COLO668 (cell line): ENCODE measurements at regions not wholly inside any gene's neighbourhood (a gene's known extent, or its start where the extent isn't known, plus 50 kb on each side); places are given as distances from the start of the nearest gene placed in this dataset.

ENCODE experiments used
- DNase-seq: peaks from one replicate; lab custom pipeline; 2025; ENCODE audit not compliant: unreplicated experiment; lab: John Stamatoyannopoulos, UW

GRCh38 chr21:36554411-36555157, 74.7 kb upstream of the CLDN14 start:
- DNase-seq: no peak

DNA sequence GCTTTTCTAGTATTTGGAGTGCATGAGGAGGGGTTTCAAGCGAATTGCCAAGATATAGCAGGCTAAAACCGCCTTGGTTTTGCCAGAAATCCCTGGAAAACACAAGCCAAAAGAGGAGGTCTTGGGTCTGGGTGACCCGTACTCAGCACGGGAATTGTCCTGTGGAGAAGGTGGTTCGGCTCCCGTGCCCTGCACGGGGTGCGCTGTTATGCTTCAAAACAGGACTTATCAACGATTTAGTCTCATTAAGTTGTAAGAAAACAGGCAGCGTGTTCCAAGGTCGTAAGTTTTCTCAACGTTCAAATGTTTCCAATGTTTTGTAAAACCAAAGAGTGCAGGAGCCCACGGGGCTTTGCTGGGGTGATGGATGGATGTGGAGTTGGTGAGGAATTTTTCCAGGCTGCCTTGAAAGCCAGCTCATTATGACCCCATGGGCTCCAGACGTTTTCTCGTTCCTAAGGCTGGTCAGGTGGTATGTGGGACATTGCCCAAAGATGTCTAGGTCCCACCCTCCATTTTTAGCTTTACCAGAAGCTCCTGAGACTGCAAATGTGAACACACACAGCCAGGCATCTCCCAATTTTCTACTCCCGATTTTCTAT, 75.4 kb upstream of the CLDN14 start:
- DNase-seq: no peak

- DNase-seq: no peak
Observed at GRCh38 chr21:36557316-36557715, 77.4 kb upstream of the CLDN14 start.

GRCh38 chr21:36560933-36561575, 81.1 kb upstream of the CLDN14 start:
- no peak for DNase-seq

DNA sequence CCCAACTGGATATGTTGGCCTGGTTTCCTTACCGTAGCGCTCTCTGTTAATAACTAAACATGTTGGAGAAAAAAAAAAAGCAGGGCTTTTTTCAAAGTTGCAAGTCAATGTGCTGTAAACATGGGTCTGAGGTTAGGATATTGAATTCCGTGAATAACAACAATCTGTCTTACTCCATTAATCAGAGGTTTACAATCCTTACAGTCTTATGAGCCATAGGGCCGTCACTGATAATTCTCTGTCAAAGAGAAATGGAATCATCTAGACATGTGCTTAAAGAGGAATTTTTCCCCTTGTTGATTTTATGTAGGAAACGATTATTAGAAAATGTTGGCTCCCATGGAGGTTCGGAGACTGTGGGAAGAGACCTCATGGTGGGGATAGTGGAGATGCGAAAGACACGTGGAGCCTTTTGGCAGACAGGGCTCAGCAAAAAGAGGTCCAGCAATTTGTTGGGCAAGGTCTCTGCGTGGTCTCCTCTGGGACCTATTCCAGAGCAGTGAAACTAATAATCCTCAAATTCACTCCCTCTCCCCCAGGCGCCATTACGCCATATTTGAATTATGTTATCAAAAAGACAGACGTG, 83.5 kb upstream of the CLDN14 start:
- DNase-seq: no peak

DNA sequence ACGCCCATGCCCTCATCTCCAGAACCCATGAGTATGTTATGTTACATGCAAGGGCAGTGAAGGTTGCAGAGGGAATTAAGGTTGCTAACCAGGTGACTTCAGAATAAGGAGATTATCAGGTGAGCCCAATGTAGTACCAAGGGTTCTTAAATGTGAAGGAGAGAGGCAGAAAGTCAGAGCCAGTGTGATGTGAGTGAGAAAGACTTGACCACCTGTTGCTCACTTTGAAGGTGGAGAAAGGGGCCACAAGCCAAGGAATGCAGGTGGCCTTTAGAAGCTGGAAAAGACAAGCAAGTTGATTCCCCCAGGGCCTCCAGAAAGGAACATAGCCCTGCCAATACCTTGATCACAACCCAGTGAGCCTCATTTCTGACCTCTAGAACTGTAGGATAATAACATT, 84.7 kb upstream of the CLDN14 start:
- DNase-seq: no peak

GRCh38 chr21:36565540-36565939, 85.6 kb upstream of the CLDN14 start:
- no peak for DNase-seq

DNA sequence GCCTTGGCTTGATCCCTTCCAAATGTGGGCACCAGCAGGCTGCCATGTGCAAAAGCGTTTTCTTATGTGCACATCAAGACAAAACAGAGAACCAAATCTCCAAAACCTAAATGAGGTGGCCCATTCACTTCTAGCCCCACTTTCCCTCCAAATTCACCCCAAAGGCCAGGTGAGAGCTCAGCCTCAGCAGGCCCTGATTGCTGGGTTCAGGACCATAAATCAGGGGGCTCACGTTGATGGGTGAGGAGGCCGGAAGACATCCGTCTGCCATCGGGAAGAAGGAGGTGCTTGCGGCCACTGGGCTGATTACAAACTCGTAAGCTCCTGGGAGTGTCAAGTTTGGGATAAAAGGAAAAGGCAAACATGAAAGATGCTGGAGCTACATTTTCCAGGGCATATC, 86.7 kb upstream of the CLDN14 start:
- DNase-seq: no peak

- no peak for DNase-seq
Observed at GRCh38 chr21:36567216-36567885, 87.4 kb upstream of the CLDN14 start.

GRCh38 chr21:36569511-36569910, 89.6 kb upstream of the CLDN14 start:
- no peak for DNase-seq

GRCh38 chr21:36571556-36571955, 91.6 kb upstream of the CLDN14 start:
- no peak for DNase-seq

GRCh38 chr21:36572039-36572438, 92.1 kb upstream of the CLDN14 start:
- no peak for DNase-seq

GRCh38 chr21:36575306-36575705, 95.4 kb upstream of the CLDN14 start:
- no peak for DNase-seq

- DNase-seq: no peak
Observed at GRCh38 chr21:36576441-36576840, 96.5 kb upstream of the CLDN14 start.

GRCh38 chr21:36579898-36580297, 100.0 kb upstream of the CLDN14 start:
- DNase-seq: no peak

DNA sequence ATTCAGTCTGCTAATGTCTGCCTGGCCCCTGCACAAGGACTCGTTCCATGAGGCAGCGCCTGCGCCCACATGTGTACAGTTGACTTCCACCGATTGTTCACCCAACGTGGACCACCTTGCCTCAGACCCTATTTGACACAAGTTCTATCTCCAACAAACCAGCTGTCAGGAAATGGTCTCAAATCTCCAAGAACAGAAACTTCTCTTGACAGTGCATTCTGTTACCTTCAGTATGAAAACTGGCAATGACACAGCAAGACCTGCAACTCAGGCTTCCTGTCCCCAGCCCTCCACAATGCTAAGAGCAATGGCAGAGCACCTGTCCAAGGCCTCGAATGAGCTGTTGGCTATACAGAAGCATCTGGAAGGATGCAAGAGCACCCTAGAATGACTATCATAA, 102.3 kb upstream of the CLDN14 start:
- no peak for DNase-seq

GRCh38 chr21:36583591-36583990, 103.7 kb upstream of the CLDN14 start:
- no peak for DNase-seq

GRCh38 chr21:36584980-36585940, 105.3 kb upstream of the CLDN14 start:
- DNase-seq: no peak

- no peak for DNase-seq
Observed at GRCh38 chr21:36587388-36587787, 107.5 kb upstream of the CLDN14 start.

DNA sequence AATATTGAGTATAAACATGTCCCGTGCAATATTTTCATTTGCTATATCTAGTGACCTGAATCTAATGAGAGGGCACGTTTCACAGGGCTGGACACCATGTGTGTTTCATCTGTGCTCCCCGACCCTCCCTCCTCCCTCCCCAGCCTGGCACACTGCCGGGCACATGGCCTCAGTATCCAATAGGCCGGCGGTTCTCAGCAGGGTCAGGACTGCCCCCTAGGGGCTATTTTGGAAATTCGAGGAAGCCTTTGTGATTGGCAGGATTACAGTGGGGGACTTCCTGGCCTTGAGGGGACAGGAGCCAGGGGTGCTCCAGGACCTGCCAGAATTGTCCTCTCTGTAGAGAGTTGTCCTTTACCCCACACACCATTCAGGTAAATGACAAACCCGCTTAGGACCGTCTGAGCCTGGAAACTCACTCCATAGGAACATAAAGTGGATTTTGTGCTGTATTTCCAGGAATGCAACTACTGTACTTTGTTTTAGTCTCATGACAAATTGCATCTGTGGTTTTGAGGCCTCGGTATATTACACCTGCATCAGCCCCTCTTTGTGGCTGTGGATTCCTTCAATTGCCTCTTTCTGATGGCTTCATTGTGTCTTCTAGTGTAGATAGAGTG, 109.5 kb upstream of the SIM2 start:
- peak; percentile 28 for DNase-seq
